ENCODE measurements at regions not wholly inside any gene's neighbourhood (a gene's known extent, or its start where the extent isn't known, plus 50 kb on each side); places are given as distances from the start of the nearest gene placed in this dataset.

GRCh38 chrX:17917945-17918577 lies 57.0 kb upstream of the RAI2 start:
- DNase-seq (ENCODE audit: low read depth): no peak
- H3K4me3 ChIP-seq (ENCODE audit: low read depth, low read length): no peak overlapping the region
- TF ChIP-seq, protein P1, sequence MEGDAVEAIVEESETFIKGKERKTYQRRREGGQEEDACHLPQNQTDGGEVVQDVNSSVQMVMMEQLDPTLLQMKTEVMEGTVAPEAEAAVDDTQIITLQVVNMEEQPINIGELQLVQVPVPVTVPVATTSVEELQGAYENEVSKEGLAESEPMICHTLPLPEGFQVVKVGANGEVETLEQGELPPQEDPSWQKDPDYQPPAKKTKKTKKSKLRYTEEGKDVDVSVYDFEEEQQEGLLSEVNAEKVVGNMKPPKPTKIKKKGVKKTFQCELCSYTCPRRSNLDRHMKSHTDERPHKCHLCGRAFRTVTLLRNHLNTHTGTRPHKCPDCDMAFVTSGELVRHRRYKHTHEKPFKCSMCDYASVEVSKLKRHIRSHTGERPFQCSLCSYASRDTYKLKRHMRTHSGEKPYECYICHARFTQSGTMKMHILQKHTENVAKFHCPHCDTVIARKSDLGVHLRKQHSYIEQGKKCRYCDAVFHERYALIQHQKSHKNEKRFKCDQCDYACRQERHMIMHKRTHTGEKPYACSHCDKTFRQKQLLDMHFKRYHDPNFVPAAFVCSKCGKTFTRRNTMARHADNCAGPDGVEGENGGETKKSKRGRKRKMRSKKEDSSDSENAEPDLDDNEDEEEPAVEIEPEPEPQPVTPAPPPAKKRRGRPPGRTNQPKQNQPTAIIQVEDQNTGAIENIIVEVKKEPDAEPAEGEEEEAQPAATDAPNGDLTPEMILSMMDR (conservative IDR thresholded peaks at IDR 0.05; ENCODE audit: low read depth, low read length): no peak

GRCh38 chrX:17913801-17914200 lies 52.7 kb upstream of the RAI2 start:
- H3K4me3 ChIP-seq (ENCODE audit: low read depth, low read length): no peak overlapping the region
- TF ChIP-seq, protein P1 (conservative IDR thresholded peaks at IDR 0.05; ENCODE audit: low read depth, low read length): no peak
- DNase-seq (ENCODE audit: low read depth): no peak

Measured in choroid plexus epithelial cell (primary cell).